ENCODE measurements at regions not wholly inside any gene's neighbourhood (a gene's known extent, or its start where the extent isn't known, plus 50 kb on each side); places are given as distances from the start of the nearest gene placed in this dataset.
A peak's percentile ranks its signal among the peaks of the same experiment; 100 is the strongest.

GRCh38 chr18:24530630-24531111, 70.2 kb downstream of the HRH4 start:
- Mint-ChIP-seq H3K36me3 (ENCODE audit: low read depth) (no peaks in the 10 kb centered on the region), H3K9me3 (no peaks in the 10 kb centered on the region), H3K27ac (no peak overlapping the region), H3K4me1 (ENCODE audit: low read depth) (peaks cover 12% of the 10 kb centered on the region), H3K4me3 (no peak overlapping the region), H3K27me3 (ENCODE audit: insufficient read depth) (peaks cover 8% of the 10 kb centered on the region)
- DNase-seq: peak; percentile 24
- TF ChIP-seq CTCF (IDR thresholded peaks at IDR 0.05): no peak

- peaks cover 12% of the 10 kb centered on the region for H3K4me1 Mint-ChIP-seq (ENCODE audit: low read depth)
- no peak for DNase-seq
Measured at GRCh38 chr18:24534271-24534670, 73.8 kb downstream of the HRH4 start.

DNA sequence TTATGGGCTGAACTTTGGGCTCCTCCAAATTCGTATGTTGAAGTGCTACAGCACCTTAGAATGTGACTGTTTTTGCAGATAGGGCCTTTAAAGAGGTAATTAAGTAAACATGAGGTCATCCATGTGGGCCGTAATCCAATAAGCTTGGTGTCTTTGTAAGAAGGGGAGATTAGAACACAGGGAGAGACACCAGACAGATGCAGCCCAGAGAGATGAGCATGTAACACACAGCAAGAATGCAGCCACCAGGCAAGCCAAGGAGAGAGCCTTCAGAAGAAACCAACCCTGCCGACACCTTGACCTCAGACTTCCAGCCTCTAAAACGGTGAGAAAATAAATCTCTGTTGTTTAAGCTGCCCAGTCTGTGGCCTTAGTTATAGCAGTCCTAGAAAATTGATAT, 74.3 kb downstream of the HRH4 start:
- Mint-ChIP-seq H3K36me3 (ENCODE audit: low read depth) (no peaks in the 10 kb centered on the region), H3K9me3 (no peaks in the 10 kb centered on the region), H3K27me3 (ENCODE audit: insufficient read depth) (peaks cover 6% of the 10 kb centered on the region), H3K4me3 (no peak overlapping the region), H3K27ac (no peak overlapping the region), H3K4me1 (ENCODE audit: low read depth) (peaks cover 12% of the 10 kb centered on the region)
- DNase-seq: no peak
- TF ChIP-seq CTCF (IDR thresholded peaks at IDR 0.05): no peak

More at GRCh38 chr18:24534271-24534670, 73.8 kb downstream of the HRH4 start:
- Mint-ChIP-seq H3K27me3 (ENCODE audit: insufficient read depth) (peaks cover 6% of the 10 kb centered on the region), H3K27ac (no peak overlapping the region), H3K36me3 (ENCODE audit: low read depth) (no peaks in the 10 kb centered on the region), H3K9me3 (no peaks in the 10 kb centered on the region), H3K4me3 (no peak overlapping the region)
- no peak for TF ChIP-seq CTCF (IDR thresholded peaks at IDR 0.05)

DNA sequence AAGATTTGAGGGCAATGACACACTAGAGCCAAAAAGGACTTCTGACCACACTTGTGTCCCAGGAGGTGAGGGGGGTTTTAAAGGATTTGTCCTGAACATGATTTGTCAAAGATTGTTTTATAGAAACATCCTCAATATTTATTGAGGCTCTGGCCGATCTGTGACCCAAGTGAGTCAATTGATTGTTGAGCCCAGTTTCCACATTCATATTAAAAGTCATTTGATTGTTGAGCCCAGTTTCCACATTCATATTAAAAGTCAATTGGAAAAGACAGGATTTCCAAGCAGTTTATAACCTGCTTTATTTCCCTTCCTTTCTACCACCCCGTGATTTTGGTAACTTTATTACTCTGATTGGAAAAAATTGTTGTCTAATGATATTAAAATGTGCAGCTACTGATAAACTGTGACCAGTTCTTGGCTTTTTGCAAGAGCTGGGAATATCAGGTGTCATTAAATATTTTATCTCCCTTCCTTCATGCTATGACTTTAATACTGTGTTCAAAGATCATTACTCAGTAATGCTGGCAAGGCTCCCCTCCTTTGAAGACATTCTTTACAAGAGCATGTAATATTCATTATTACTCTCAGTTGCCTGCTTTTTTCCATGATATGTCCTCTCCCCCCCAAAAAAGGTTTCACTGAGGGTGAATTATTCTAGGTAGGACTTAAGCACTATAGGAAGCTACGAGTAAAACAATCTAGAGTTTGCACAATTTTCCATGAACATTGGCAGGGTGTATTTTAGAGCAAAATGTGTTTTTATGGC, 75.3 kb downstream of the HRH4 start:
- Mint-ChIP-seq H3K4me3 (no peak overlapping the region), H3K9me3 (no peaks in the 10 kb centered on the region), H3K4me1 (ENCODE audit: low read depth) (peaks cover 5% of the 10 kb centered on the region), H3K27me3 (ENCODE audit: insufficient read depth) (peaks cover 6% of the 10 kb centered on the region), H3K27ac (no peak overlapping the region), H3K36me3 (ENCODE audit: low read depth) (no peaks in the 10 kb centered on the region)
- no peak for TF ChIP-seq CTCF (IDR thresholded peaks at IDR 0.05)
- no peak for DNase-seq

GRCh38 chr18:24536326-24536725, 75.9 kb downstream of the HRH4 start:
- Mint-ChIP-seq H3K27ac (no peak overlapping the region), H3K4me3 (no peak overlapping the region), H3K36me3 (ENCODE audit: low read depth) (no peaks in the 10 kb centered on the region), H3K27me3 (ENCODE audit: insufficient read depth) (peaks cover 9% of the 10 kb centered on the region), H3K4me1 (ENCODE audit: low read depth) (no peaks in the 10 kb centered on the region), H3K9me3 (no peaks in the 10 kb centered on the region)
- no peak for TF ChIP-seq CTCF (IDR thresholded peaks at IDR 0.05)
- DNase-seq: no peak

Measured in HFFc6 (cell line).